ENCODE measurements at regions not wholly inside any gene's neighbourhood (a gene's known extent, or its start where the extent isn't known, plus 50 kb on each side); places are given as distances from the start of the nearest gene placed in this dataset.

- TF ChIP-seq, protein P1, sequence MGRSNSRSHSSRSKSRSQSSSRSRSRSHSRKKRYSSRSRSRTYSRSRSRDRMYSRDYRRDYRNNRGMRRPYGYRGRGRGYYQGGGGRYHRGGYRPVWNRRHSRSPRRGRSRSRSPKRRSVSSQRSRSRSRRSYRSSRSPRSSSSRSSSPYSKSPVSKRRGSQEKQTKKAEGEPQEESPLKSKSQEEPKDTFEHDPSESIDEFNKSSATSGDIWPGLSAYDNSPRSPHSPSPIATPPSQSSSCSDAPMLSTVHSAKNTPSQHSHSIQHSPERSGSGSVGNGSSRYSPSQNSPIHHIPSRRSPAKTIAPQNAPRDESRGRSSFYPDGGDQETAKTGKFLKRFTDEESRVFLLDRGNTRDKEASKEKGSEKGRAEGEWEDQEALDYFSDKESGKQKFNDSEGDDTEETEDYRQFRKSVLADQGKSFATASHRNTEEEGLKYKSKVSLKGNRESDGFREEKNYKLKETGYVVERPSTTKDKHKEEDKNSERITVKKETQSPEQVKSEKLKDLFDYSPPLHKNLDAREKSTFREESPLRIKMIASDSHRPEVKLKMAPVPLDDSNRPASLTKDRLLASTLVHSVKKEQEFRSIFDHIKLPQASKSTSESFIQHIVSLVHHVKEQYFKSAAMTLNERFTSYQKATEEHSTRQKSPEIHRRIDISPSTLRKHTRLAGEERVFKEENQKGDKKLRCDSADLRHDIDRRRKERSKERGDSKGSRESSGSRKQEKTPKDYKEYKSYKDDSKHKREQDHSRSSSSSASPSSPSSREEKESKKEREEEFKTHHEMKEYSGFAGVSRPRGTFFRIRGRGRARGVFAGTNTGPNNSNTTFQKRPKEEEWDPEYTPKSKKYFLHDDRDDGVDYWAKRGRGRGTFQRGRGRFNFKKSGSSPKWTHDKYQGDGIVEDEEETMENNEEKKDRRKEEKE (IDR thresholded peaks at IDR 0.05): no peak
- no peak for TF ChIP-seq SMC3 (IDR thresholded peaks at IDR 0.05; ENCODE audit: borderline replicate concordance, low read length)
- no peak for TF ChIP-seq SIN3A (IDR thresholded peaks at IDR 0.05; ENCODE audit: low read depth, low read length)
- TF ChIP-seq BRCA1 (IDR thresholded peaks at IDR 0.05; ENCODE audit: low read depth, low read length): no peak
Observed at GRCh38 chr4:27293831-27294230, 433.2 kb downstream of the STIM2 start.

All from GM12878 (cell line).